CD14-positive monocyte (primary cell): ENCODE measurements at regions not wholly inside any gene's neighbourhood (a gene's known extent, or its start where the extent isn't known, plus 50 kb on each side); places are given as distances from the start of the nearest gene placed in this dataset.

Experiments used
- DNase-seq, 3 donors: peaks; one replicate each; pipeline ENCODE4 v3.0.0-alpha.2; 2011 to 2022
- H2AFZ ChIP-seq: 2 replicates; pipeline ENCODE4 v1.6.0; 2012; ENCODE audit warnings: mild to moderate bottlenecking, low read depth, low read length, inconsistent platforms; ENCODE audit not compliant: insufficient read depth, poor library complexity, severe bottlenecking
- H3K27ac ChIP-seq, 2 donors: 1 replicate in 1 of 2; 2 replicates in 1 of 2; pipeline ENCODE4 v1.5.1; 2012 to 2013; ENCODE audit warnings: low read length in 2 of 2, control low read depth in 1 of 2, inconsistent platforms in 1 of 2, low read depth in 1 of 2, mild to moderate bottlenecking in 1 of 2
- H3K27me3 ChIP-seq, 2 donors: one replicate each; pipeline versions ENCODE4 v1.6.0 to v1.6.1; 2011 to 2013; ENCODE audit warnings: low read length in 2 of 2; ENCODE audit not compliant: control insufficient read depth in 2 of 2, insufficient read depth in 2 of 2
- H3K36me3 ChIP-seq, 2 donors: replicated peaks in 1 of 2; 1 replicate in 1 of 2; 2 replicates in 1 of 2; pipeline versions ENCODE4 v1.5.1 to v1.6.1; 2012 to 2013; ENCODE audit warnings: low read length in 2 of 2, control low read depth in 1 of 2, inconsistent platforms in 1 of 2, mild to moderate bottlenecking in 1 of 2; ENCODE audit not compliant: insufficient read depth in 2 of 2, control insufficient read depth in 1 of 2
- H3K4me1 ChIP-seq, 2 donors: 1 replicate in 1 of 2; 2 replicates in 1 of 2; pipeline versions ENCODE4 v1.5.1 to v1.6.1; 2012 to 2013; ENCODE audit warnings: low read length in 2 of 2, control low read depth in 1 of 2, inconsistent platforms in 1 of 2, mild to moderate bottlenecking in 1 of 2, moderate library complexity in 1 of 2; ENCODE audit not compliant: insufficient read depth in 2 of 2, control insufficient read depth in 1 of 2
- H3K4me2 ChIP-seq: replicated peaks from 2 replicates; pipeline ENCODE3; 2012; ENCODE audit warnings: low read length, moderate library complexity, mild to moderate bottlenecking; ENCODE audit not compliant: poor library complexity, severe bottlenecking; ENCODE audit errors: extremely low read depth
- H3K4me3 ChIP-seq, 3 experiments: fragments of 200-600 bp in 1 of 3; sonication (generic) in 1 of 3; replicated peaks in 1 of 3; 1 replicate in 2 of 3; 2 replicates in 1 of 3; pipeline ENCODE4 v1.5.1; 2011 to 2013; ENCODE audit warnings: low read length in 3 of 3, mild to moderate bottlenecking in 3 of 3, control low read depth in 2 of 3, low read depth in 2 of 3, inconsistent platforms in 1 of 3, moderate library complexity in 1 of 3
- H3K79me2 ChIP-seq: 2 replicates; pipeline ENCODE4 v1.6.0; 2012; ENCODE audit warnings: mild to moderate bottlenecking, control low read depth, inconsistent platforms, low read length, moderate library complexity; ENCODE audit not compliant: insufficient read depth
- H3K9ac ChIP-seq: 2 replicates; pipeline ENCODE4 v1.6.0; 2017; ENCODE audit warnings: low read length, mild to moderate bottlenecking; ENCODE audit not compliant: insufficient read depth, poor library complexity, severe bottlenecking
- H3K9me3 ChIP-seq, 2 donors: replicated peaks in 1 of 2; 1 replicate in 1 of 2; 2 replicates in 1 of 2; pipeline versions ENCODE4 v1.5.1 to v1.6.1; 2012 to 2013; ENCODE audit warnings: low read length in 2 of 2, control low read depth in 1 of 2; ENCODE audit not compliant: control insufficient read depth in 1 of 2, insufficient read depth in 1 of 2
- H4K20me1 ChIP-seq: 2 replicates; pipeline ENCODE4 v1.6.0; 2012; ENCODE audit warnings: mild to moderate bottlenecking, low read length, control low read depth, moderate library complexity; ENCODE audit not compliant: insufficient read depth
- H3K27ac Mint-ChIP-seq, 7 donors: one replicate each; pipeline ENCODE4 v1.8.0; 2020; ENCODE audit warnings: mild to moderate bottlenecking in 7 of 7, mixed read lengths in 7 of 7, moderate library complexity in 6 of 7, inconsistent platforms in 2 of 7
- H3K27me3 Mint-ChIP-seq, 3 donors: one replicate each; pipeline ENCODE4 v1.8.0; 2021 to 2022; ENCODE audit warnings: low read depth in 3 of 3, mild to moderate bottlenecking in 3 of 3, mixed read lengths in 3 of 3, moderate library complexity in 3 of 3, inconsistent platforms in 1 of 3
- H3K36me3 Mint-ChIP-seq, 2 donors: one replicate each; pipeline ENCODE4 v1.8.0; 2020; ENCODE audit warnings: mixed read lengths in 2 of 2, inconsistent platforms in 1 of 2, mild to moderate bottlenecking in 1 of 2
- H3K4me1 Mint-ChIP-seq: one replicate; pipeline ENCODE4 v1.8.0; 2020; ENCODE audit warnings: mild to moderate bottlenecking, mixed read lengths
- H3K4me3 Mint-ChIP-seq, 2 donors: one replicate each; pipeline ENCODE4 v1.8.0; 2020; ENCODE audit warnings: mild to moderate bottlenecking in 2 of 2, mixed read lengths in 2 of 2, moderate library complexity in 1 of 2
- H3K9me3 Mint-ChIP-seq, 7 donors: one replicate each; pipeline ENCODE4 v1.8.0; 2020 to 2022; ENCODE audit warnings: mixed read lengths in 7 of 7, mild to moderate bottlenecking in 6 of 7, moderate library complexity in 6 of 7, inconsistent platforms in 2 of 7
- WGBS: methylation state at CpG from one replicate; pipeline ENCODE4 v1.1.5; 2013; ENCODE audit warnings: missing lambda C conversion rate; ENCODE audit not compliant: insufficient coverage; 5-methylcytosine and 5-hydroxymethylcytosine counted together
- intact Hi-C, 2 donors: fragments of 100-400 bp; cut with micrococcal nuclease; formaldehyde crosslinking; loops; one replicate each; pipeline versions ENCODE4 v1.15.0 to v1.15.1; 2023
- TF ChIP-seq, protein P1 (sequence below): fragments of 200-600 bp; IDR thresholded peaks from one replicate; pipeline ENCODE4 v1.8.0; 2022; ENCODE audit warnings: antibody characterized with exemption, mild to moderate bottlenecking

- intact Hi-C loops: no loop called here
- Mint-ChIP-seq H3K27ac (no peak overlapping the region), H3K36me3 (peaks cover 2% of the 10 kb centered on the region in 2 donors)
Measured at GRCh38 chr4:153138736-153139135, 65.5 kb upstream of the TRIM2 start.

DNA sequence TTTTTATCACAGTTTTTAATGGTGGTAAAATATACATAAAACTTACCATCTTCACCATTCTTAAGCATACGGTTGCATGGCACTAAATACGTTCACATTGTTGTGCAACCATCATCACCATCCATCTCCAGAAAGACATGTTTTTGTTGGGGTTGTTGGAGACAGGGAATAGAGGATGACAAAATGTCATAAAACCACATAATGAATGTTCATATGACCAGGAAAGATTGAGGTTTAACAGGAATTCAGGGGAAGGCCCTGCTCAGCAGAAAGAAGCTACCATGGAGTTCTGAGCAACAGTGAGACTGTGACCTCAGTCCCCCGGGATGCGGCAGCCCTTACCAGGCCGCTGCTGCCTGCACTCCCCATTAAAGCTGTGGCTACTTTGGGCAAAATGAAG lies 63.9 kb upstream of the TRIM2 start:
- no peaks in the 10 kb centered on the region for H3K9me3 Mint-ChIP-seq
- H3K4me2 ChIP-seq: no peak overlapping the region

More at GRCh38 chr4:153138736-153139135, 65.5 kb upstream of the TRIM2 start:
- H3K79me2 ChIP-seq: no peaks in the 10 kb centered on the region
- H3K27ac ChIP-seq: no peak overlapping the region
- no peaks in the 10 kb centered on the region for H3K27me3 ChIP-seq
- H3K4me2 ChIP-seq: peak overlapping the region; percentile 22
- no peak overlapping the region for H3K9ac ChIP-seq
- peaks cover 36 to 43% of the 10 kb centered on the region in 2 donors for H3K4me1 ChIP-seq
- no peak overlapping the region for H3K4me3 Mint-ChIP-seq
- H3K9me3 ChIP-seq: no peaks in the 10 kb centered on the region
- no peak overlapping the region for H2AFZ ChIP-seq
- peak; percentile 64 to 81 (median 79) for DNase-seq
- peak overlapping the region in 1 of 3 experiments; percentile 10 for H3K4me3 ChIP-seq
- H3K9me3 Mint-ChIP-seq: no peaks in the 10 kb centered on the region
- no peaks in the 10 kb centered on the region for H3K36me3 ChIP-seq
- H3K27me3 Mint-ChIP-seq: peaks cover 0 to 6% (median 2%) of the 10 kb centered on the region in 3 donors
- WGBS: 0% methylated on average over 1 of the region's 5 CpGs
- peaks cover 47% of the 10 kb centered on the region for H3K4me1 Mint-ChIP-seq
- TF ChIP-seq, protein P1, sequence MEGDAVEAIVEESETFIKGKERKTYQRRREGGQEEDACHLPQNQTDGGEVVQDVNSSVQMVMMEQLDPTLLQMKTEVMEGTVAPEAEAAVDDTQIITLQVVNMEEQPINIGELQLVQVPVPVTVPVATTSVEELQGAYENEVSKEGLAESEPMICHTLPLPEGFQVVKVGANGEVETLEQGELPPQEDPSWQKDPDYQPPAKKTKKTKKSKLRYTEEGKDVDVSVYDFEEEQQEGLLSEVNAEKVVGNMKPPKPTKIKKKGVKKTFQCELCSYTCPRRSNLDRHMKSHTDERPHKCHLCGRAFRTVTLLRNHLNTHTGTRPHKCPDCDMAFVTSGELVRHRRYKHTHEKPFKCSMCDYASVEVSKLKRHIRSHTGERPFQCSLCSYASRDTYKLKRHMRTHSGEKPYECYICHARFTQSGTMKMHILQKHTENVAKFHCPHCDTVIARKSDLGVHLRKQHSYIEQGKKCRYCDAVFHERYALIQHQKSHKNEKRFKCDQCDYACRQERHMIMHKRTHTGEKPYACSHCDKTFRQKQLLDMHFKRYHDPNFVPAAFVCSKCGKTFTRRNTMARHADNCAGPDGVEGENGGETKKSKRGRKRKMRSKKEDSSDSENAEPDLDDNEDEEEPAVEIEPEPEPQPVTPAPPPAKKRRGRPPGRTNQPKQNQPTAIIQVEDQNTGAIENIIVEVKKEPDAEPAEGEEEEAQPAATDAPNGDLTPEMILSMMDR: no peak
- H4K20me1 ChIP-seq: no peaks in the 10 kb centered on the region

More for the DNA sequence above, 63.9 kb upstream of the TRIM2 start:
- H3K4me3 ChIP-seq: no peak overlapping the region
- DNase-seq: no peak
- no peaks in the 10 kb centered on the region for H3K36me3 ChIP-seq
- no peak overlapping the region for H3K9ac ChIP-seq
- H3K4me1 Mint-ChIP-seq: peaks cover 32% of the 10 kb centered on the region
- H3K79me2 ChIP-seq: no peaks in the 10 kb centered on the region
- 92% methylated on average over 2 of the region's 5 CpGs for WGBS
- H2AFZ ChIP-seq: no peak overlapping the region
- H3K27ac ChIP-seq: no peak overlapping the region
- no peak overlapping the region for H3K27ac Mint-ChIP-seq
- no peaks in the 10 kb centered on the region for H3K36me3 Mint-ChIP-seq
- H3K27me3 ChIP-seq: no peaks in the 10 kb centered on the region
- H4K20me1 ChIP-seq: no peaks in the 10 kb centered on the region
- H3K9me3 ChIP-seq: no peaks in the 10 kb centered on the region
- peaks cover 21 to 28% of the 10 kb centered on the region in 2 donors for H3K4me1 ChIP-seq
- TF ChIP-seq, protein P1: no peak
- H3K4me3 Mint-ChIP-seq: no peak overlapping the region
- peaks cover 0 to 6% (median 2%) of the 10 kb centered on the region in 3 donors for H3K27me3 Mint-ChIP-seq
- intact Hi-C loops: no loop called here
